GM12878 (cell line): ENCODE measurements at regions not wholly inside any gene's neighbourhood (a gene's known extent, or its start where the extent isn't known, plus 50 kb on each side); places are given as distances from the start of the nearest gene placed in this dataset.

ENCODE experiments used
- ATAC-seq: fragments of 200-7000 bp; cut with Tn5 transposase; 3 replicates; pipeline ENCODE4 v1.9.1; 2020; ENCODE audit warnings: mild to moderate bottlenecking, moderate library complexity
- BruUV-seq: library from RNA; stranded (reverse); fragments of 400-500 nt; replicated peaks from 2 replicates; lab custom pipeline; 2021; lab: Mats Ljungman, UMichigan
- CTCF ChIA-PET: fragments of 300-600 bp; sonication (Branson Sonifier 250); formaldehyde crosslinking; extraction: SDS; loops from one replicate; lab custom pipeline; 2021; ENCODE audit warnings: inconsistent platforms; lab: Yijun Ruan, JAX
- POLR2A ChIA-PET: fragments of 350-600 bp; formaldehyde crosslinking; extraction: SDS; loops from one replicate; lab custom pipeline; 2021; ENCODE audit warnings: inconsistent platforms; lab: Charles Lee
- RAD21 ChIA-PET: fragments of 300-600 bp; sonication (Branson Sonifier 250); formaldehyde crosslinking; loops from one replicate; lab custom pipeline; 2023; ENCODE audit warnings: antibody characterized with exemption; ENCODE audit not compliant: unreplicated experiment; lab: Charles Lee
- SMC1A ChIA-PET: fragments of 300-600 bp; sonication (Branson Sonifier 250); formaldehyde crosslinking; loops from one replicate; lab custom pipeline; 2023; ENCODE audit not compliant: unreplicated experiment, uncharacterized antibody; lab: Charles Lee
- DNase-seq: peaks from one replicate; pipeline ENCODE4 v3.0.0-alpha.2; 2011; ENCODE audit warnings: low read depth, low spot score
- FAIRE-seq: peaks from 3 replicates; lab custom pipeline; 2011; peaks lifted over from hg19 to GRCh38; lab: Jason Lieb, UNC
- H2AFZ ChIP-seq: 2 replicates; pipeline ENCODE4 v1.6.0; 2011; ENCODE audit warnings: low read depth, low read length, control low read depth; ENCODE audit not compliant: control insufficient read depth
- H3K27ac ChIP-seq: 2 replicates; pipeline ENCODE4 v1.5.1; 2011; ENCODE audit warnings: control low read depth; ENCODE audit not compliant: control insufficient read depth, insufficient read depth
- H3K27me3 ChIP-seq, 2 experiments: replicated peaks in 1 of 2; 2 replicates each; pipeline versions ENCODE4 v1.6.0 to v1.6.1; 2011; ENCODE audit warnings: low read length in 1 of 2; ENCODE audit not compliant: control insufficient read depth in 2 of 2, insufficient read depth in 2 of 2
- H3K36me3 ChIP-seq, 2 experiments: 2 replicates each; pipeline ENCODE4 v1.5.1; 2011; ENCODE audit warnings: low read length in 1 of 2; ENCODE audit not compliant: control insufficient read depth in 2 of 2, insufficient read depth in 2 of 2
- H3K4me1 ChIP-seq: 2 replicates; pipeline ENCODE4 v1.6.1; 2011; ENCODE audit warnings: mild to moderate bottlenecking, low read length, moderate library complexity, mixed read lengths; ENCODE audit not compliant: control insufficient read depth, insufficient read depth
- H3K4me2 ChIP-seq: 2 replicates; pipeline ENCODE4 v1.6.0; 2011; ENCODE audit warnings: control low read depth; ENCODE audit not compliant: control insufficient read depth, insufficient read depth
- H3K4me3 ChIP-seq: fragments of 200-600 bp; sonication (generic); 2 replicates; pipeline ENCODE4 v1.5.1; 2016
- H3K79me2 ChIP-seq: 2 replicates; pipeline ENCODE4 v1.6.0; 2011; ENCODE audit warnings: low read length; ENCODE audit not compliant: control insufficient read depth, insufficient read depth
- H3K9ac ChIP-seq: 2 replicates; pipeline ENCODE4 v1.8.0; 2011; ENCODE audit warnings: low read length, control low read depth, mixed read lengths; ENCODE audit not compliant: control insufficient read depth, insufficient read depth
- H3K9me3 ChIP-seq: replicated peaks from 3 replicates; pipeline ENCODE4 v1.5.1; 2011; ENCODE audit warnings: mild to moderate bottlenecking, low read length; ENCODE audit not compliant: control insufficient read depth, insufficient read depth
- H4K20me1 ChIP-seq: 2 replicates; pipeline ENCODE4 v1.6.0; 2011; ENCODE audit not compliant: control insufficient read depth, insufficient read depth
- BACH1 ChIP-seq: fragments of 450-650 bp; IDR thresholded peaks from 2 replicates; pipeline ENCODE4 v1.6.1; 2017; ENCODE audit warnings: mild to moderate bottlenecking, borderline replicate concordance
- BCL11A ChIP-seq: IDR thresholded peaks from 2 replicates; pipeline ENCODE4 v1.6.1; 2011; ENCODE audit warnings: low read depth, low read length
- BHLHE40 ChIP-seq, 2 experiments: fragments of 450-650 bp in 1 of 2; IDR thresholded peaks; 2 replicates each; pipeline ENCODE4 v1.6.1; 2011 to 2017; ENCODE audit warnings: low read depth in 2 of 2, borderline replicate concordance in 1 of 2, improper control_type of control experiment in 1 of 2, low read length in 1 of 2, mild to moderate bottlenecking in 1 of 2
- CBX3 ChIP-seq: fragments of 200-600 bp; sonication (generic); IDR thresholded peaks from 2 replicates; pipeline ENCODE4 v1.6.1; 2016; ENCODE audit warnings: low read depth, borderline replicate concordance
- ETV6 ChIP-seq, 2 experiments: fragments of 450-650 bp in 1 of 2; IDR thresholded peaks in 1 of 2; conservative IDR thresholded peaks in 1 of 2; 2 replicates each; pipeline ENCODE4 v1.6.1; 2014; ENCODE audit warnings: antibody characterized with exemption in 1 of 2, borderline replicate concordance in 1 of 2, low read depth in 1 of 2, mild to moderate bottlenecking in 1 of 2, moderate library complexity in 1 of 2
- GABPA ChIP-seq: IDR thresholded peaks from 2 replicates; pipeline ENCODE4 v1.6.1; 2014; ENCODE audit warnings: antibody characterized with exemption, low read depth, mild to moderate bottlenecking, inconsistent platforms
- JUND ChIP-seq: IDR thresholded peaks from 2 replicates; pipeline ENCODE4 v1.6.1; 2012; ENCODE audit warnings: low read depth, mild to moderate bottlenecking, low read length, improper control_type of control experiment, moderate library complexity
- POU2F2 ChIP-seq: IDR thresholded peaks from 3 replicates; pipeline ENCODE4 v1.6.1; 2011; ENCODE audit warnings: low read depth, mild to moderate bottlenecking, low read length, borderline replicate concordance
- RAD51 ChIP-seq: fragments of 450-650 bp; IDR thresholded peaks from 2 replicates; pipeline ENCODE4 v1.6.1; 2016; ENCODE audit warnings: moderate library complexity, mild to moderate bottlenecking, inconsistent platforms
- RELA ChIP-seq: fragments of 450-650 bp; IDR thresholded peaks from 2 replicates; pipeline ENCODE4 v1.8.0; 2014; ENCODE audit warnings: borderline replicate concordance; ENCODE audit not compliant: partially characterized antibody
- REST ChIP-seq: IDR thresholded peaks from 2 replicates; pipeline ENCODE4 v1.6.1; 2012; ENCODE audit warnings: mild to moderate bottlenecking, low read depth, low read length
- SREBF1 ChIP-seq: IDR thresholded peaks from 2 replicates; pipeline ENCODE4 v1.6.1; 2012; ENCODE audit warnings: mild to moderate bottlenecking, low read length
- USF2 ChIP-seq: IDR thresholded peaks from 2 replicates; pipeline ENCODE4 v1.6.1; 2011; ENCODE audit warnings: low read depth, low read length, improper control_type of control experiment, borderline replicate concordance
- YBX1 ChIP-seq: fragments of 450-650 bp; IDR thresholded peaks from 2 replicates; pipeline ENCODE4 v1.6.1; 2016; ENCODE audit warnings: antibody characterized with exemption
- WGBS: methylation state at CpG from one replicate; pipeline ENCODE4 v1.1.6; 2016; ENCODE audit warnings: low lambda C conversion rate; ENCODE audit not compliant: insufficient replicate concordance, insufficient coverage; ENCODE audit errors: missing lambda C conversion rate; 5-methylcytosine and 5-hydroxymethylcytosine counted together
- in situ Hi-C: fragments of 300-500 bp; cut with MboI; formaldehyde crosslinking; loops from 9 replicates; pipeline ENCODE4 v1.14.3; 2018; ENCODE audit warnings: mixed read lengths
- intact Hi-C: fragments of 100-400 bp; cut with micrococcal nuclease; formaldehyde crosslinking; loops from one replicate; pipeline ENCODE4 v1.14.2; 2022; ENCODE audit not compliant: unreplicated experiment
- TF ChIP-seq, protein P1 (sequence below): fragments of 150-350 bp; IDR thresholded peaks from 2 replicates; pipeline ENCODE4 v1.6.1; 2016; ENCODE audit warnings: low read depth, low read length
- TF ChIP-seq, protein P2 (sequence below): IDR thresholded peaks from 2 replicates; pipeline ENCODE4 v1.6.1; 2011; ENCODE audit warnings: mild to moderate bottlenecking, low read depth, low read length, moderate library complexity; ENCODE audit not compliant: insufficient replicate concordance

GRCh38 chr13:87206708-87207107, 464.5 kb upstream of the SLITRK5 start:
- in situ Hi-C loops: no loop called here
- DNase-seq: no peak
- WGBS: 26% methylated on average over 6 of the region's 6 CpGs
- TF ChIP-seq CBX3 (no peak), YBX1 (no peak), BCL11A (no peak), SREBF1 (no peak), ETV6 (conservative IDR thresholded peaks at IDR 0.05 in 1 of 2, IDR thresholded peaks at IDR 0.05 in 1 of 2; ENCODE audit: borderline replicate concordance in 1 of 2, low read depth in 1 of 2) (no peak), GABPA (no peak), USF2 (no peak), REST (no peak), RAD51 (no peak), BACH1 (no peak), POU2F2 (no peak), RELA (no peak), BHLHE40 (IDR thresholded peaks at IDR 0.05; ENCODE audit: borderline replicate concordance in 1 of 2, low read depth in 2 of 2, low read length in 1 of 2) (no peak), JUND (no peak)
- TF ChIP-seq, protein P1, sequence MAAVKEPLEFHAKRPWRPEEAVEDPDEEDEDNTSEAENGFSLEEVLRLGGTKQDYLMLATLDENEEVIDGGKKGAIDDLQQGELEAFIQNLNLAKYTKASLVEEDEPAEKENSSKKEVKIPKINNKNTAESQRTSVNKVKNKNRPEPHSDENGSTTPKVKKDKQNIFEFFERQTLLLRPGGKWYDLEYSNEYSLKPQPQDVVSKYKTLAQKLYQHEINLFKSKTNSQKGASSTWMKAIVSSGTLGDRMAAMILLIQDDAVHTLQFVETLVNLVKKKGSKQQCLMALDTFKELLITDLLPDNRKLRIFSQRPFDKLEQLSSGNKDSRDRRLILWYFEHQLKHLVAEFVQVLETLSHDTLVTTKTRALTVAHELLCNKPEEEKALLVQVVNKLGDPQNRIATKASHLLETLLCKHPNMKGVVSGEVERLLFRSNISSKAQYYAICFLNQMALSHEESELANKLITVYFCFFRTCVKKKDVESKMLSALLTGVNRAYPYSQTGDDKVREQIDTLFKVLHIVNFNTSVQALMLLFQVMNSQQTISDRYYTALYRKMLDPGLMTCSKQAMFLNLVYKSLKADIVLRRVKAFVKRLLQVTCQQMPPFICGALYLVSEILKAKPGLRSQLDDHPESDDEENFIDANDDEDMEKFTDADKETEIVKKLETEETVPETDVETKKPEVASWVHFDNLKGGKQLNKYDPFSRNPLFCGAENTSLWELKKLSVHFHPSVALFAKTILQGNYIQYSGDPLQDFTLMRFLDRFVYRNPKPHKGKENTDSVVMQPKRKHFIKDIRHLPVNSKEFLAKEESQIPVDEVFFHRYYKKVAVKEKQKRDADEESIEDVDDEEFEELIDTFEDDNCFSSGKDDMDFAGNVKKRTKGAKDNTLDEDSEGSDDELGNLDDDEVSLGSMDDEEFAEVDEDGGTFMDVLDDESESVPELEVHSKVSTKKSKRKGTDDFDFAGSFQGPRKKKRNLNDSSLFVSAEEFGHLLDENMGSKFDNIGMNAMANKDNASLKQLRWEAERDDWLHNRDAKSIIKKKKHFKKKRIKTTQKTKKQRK: no peak
- TF ChIP-seq, protein P2, sequence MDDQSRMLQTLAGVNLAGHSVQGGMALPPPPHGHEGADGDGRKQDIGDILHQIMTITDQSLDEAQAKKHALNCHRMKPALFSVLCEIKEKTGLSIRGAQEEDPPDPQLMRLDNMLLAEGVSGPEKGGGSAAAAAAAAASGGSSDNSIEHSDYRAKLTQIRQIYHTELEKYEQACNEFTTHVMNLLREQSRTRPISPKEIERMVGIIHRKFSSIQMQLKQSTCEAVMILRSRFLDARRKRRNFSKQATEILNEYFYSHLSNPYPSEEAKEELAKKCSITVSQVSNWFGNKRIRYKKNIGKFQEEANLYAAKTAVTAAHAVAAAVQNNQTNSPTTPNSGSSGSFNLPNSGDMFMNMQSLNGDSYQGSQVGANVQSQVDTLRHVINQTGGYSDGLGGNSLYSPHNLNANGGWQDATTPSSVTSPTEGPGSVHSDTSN: no peak
- Histone ChIP-seq H3K79me2 (no peaks in the 10 kb centered on the region), H3K9ac (no peak overlapping the region), H3K4me3 (no peak overlapping the region), H3K4me2 (no peak overlapping the region), H4K20me1 (no peaks in the 10 kb centered on the region), H3K36me3 (no peaks in the 10 kb centered on the region), H3K27me3 (no peaks in the 10 kb centered on the region), H3K4me1 (no peaks in the 10 kb centered on the region), H3K9me3 (no peaks in the 10 kb centered on the region), H3K27ac (no peak overlapping the region), H2AFZ (no peak overlapping the region)
- POLR2A ChIA-PET: no interaction called here
- SMC1A ChIA-PET: no interaction called here
- RAD21 ChIA-PET: no interaction called here
- no TSS peak for BruUV-seq
- FAIRE-seq: no peak
- CTCF ChIA-PET: no interaction called here
- intact Hi-C loops: no loop called here
- ATAC-seq: no peak
